Adipocyte (in vitro differentiated cells): ENCODE measurements at regions not wholly inside any gene's neighbourhood (a gene's known extent, or its start where the extent isn't known, plus 50 kb on each side); places are given as distances from the start of the nearest gene placed in this dataset.
"Not testable (repeated sequence)": the region's sequence is repeated elsewhere in the genome, so short reads cannot be mapped to it uniquely, and the experiment has no call there.

Experiments used
- DNase-seq: peaks from one replicate; pipeline ENCODE4 v3.0.0-alpha.2; 2015; ENCODE audit warnings: low read depth
- H3K27me3 ChIP-seq: replicated peaks from 2 replicates; pipeline ENCODE4 v1.7.0; 2013; ENCODE audit warnings: mild to moderate bottlenecking, low read length, moderate library complexity; ENCODE audit not compliant: control insufficient read depth, insufficient read depth
- H3K36me3 ChIP-seq: 2 replicates; pipeline ENCODE4 v1.7.0; 2013; ENCODE audit warnings: low read length, mild to moderate bottlenecking, moderate library complexity; ENCODE audit not compliant: control insufficient read depth, insufficient read depth, severe bottlenecking
- H3K4me1 ChIP-seq: 2 replicates; pipeline ENCODE4 v1.7.0; 2013; ENCODE audit warnings: mild to moderate bottlenecking, low read length, moderate library complexity; ENCODE audit not compliant: control insufficient read depth, insufficient read depth
- H3K4me3 ChIP-seq: 2 replicates; pipeline ENCODE4 v1.7.0; 2013; ENCODE audit warnings: mild to moderate bottlenecking, low read length, moderate library complexity
- H3K9ac ChIP-seq: 2 replicates; pipeline ENCODE4 v1.7.0; 2013; ENCODE audit warnings: mild to moderate bottlenecking, low read length, moderate library complexity
- H3K9me3 ChIP-seq: 2 replicates; pipeline ENCODE4 v1.7.0; 2013; ENCODE audit warnings: mild to moderate bottlenecking, low read length, moderate library complexity; ENCODE audit not compliant: control insufficient read depth

DNA sequence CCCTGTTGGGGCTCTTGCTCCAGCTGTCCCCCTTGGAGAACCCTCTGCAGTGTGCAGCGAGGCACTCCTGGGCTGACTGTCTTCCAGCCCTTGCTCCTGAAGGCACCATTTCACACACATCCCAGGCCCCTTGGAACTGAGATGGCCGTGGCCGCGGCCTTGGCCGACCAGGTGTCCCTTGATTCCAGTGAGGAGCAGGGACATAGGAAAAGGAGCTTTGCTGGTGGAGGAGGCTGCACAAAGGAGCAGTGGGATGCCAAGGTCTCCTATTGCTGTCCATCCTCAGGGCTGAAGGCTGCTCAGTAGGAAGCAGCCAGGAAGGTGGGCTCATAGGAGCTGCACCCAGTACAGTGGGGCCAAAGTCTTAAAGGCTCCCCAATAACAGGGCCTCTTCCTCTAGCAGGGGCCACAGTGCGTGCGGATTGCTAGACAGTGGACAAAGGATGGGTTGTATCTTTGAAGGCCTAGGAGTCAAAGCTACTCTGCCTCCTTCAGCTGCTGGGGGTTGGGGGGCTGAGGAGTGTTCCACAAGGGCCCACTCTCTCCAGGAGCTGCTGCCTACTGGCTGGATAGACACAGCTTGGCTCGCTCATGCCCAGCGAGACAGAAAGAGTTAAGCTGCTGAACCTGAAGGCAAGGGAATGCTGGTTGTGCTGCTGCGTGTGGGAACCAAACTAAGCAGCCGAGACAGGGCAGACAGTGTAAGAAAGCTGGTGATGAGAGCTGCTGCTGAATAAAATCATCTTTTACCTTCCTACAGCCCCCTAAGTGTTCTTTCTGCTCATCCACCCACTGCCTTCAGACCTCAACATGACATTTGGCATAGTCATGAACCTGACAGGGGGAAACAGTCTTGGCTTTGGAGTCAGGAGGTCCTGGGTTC is 891.9 kb upstream of the ZNF722 start:
- no peak overlapping the region for H3K4me3 ChIP-seq
- H3K36me3 ChIP-seq = no peaks in the 10 kb centered on the region
- H3K4me1 ChIP-seq = no peaks in the 10 kb centered on the region
- H3K9ac ChIP-seq = no peak overlapping the region
- peaks cover 30% of the 10 kb centered on the region for H3K9me3 ChIP-seq
- DNase-seq = no peak
- H3K27me3 ChIP-seq = no peaks in the 10 kb centered on the region

DNA sequence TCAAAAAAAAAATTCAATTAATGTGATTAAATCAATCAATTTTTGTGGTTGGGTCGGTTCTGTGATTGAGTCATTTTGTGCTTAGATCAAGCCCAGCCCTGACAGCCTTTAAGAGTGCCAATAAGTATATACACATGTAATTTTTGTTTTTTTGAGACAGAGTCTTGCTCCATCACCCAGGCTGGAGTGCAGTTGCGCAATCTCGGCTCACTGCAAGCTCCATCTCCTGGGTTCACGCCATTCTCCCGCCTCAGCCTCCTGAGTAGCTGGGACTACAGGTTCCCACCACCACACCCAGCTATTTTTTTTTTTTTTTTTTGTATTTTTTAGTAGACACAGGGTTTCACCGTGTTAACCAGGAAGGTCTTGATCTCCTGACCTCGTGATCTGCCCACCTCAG is 887.1 kb upstream of the ZNF722 start:
- H3K4me1 ChIP-seq, H3K27me3 ChIP-seq, H3K9me3 ChIP-seq, H3K36me3 ChIP-seq, DNase-seq, H3K4me3 ChIP-seq, H3K9ac ChIP-seq: not testable (repeated sequence)

- Histone ChIP-seq H3K4me1 (no peaks in the 10 kb centered on the region), H3K9me3 (no peaks in the 10 kb centered on the region), H3K27me3 (no peaks in the 10 kb centered on the region), H3K4me3 (no peak overlapping the region), H3K9ac (no peak overlapping the region), H3K36me3 (no peaks in the 10 kb centered on the region)
- no peak for DNase-seq
Measured at GRCh38 chr7:63112764-63113712, 885.6 kb upstream of the ZNF722 start.

- H3K9me3 ChIP-seq = no peaks in the 10 kb centered on the region
- H3K9ac ChIP-seq = no peak overlapping the region
- no peaks in the 10 kb centered on the region for H3K27me3 ChIP-seq
- no peak overlapping the region for H3K4me3 ChIP-seq
- no peak for DNase-seq
- H3K36me3 ChIP-seq = no peaks in the 10 kb centered on the region
- H3K4me1 ChIP-seq = no peaks in the 10 kb centered on the region
Measured at GRCh38 chr7:63113713-63114285, 884.9 kb upstream of the ZNF722 start.

DNA sequence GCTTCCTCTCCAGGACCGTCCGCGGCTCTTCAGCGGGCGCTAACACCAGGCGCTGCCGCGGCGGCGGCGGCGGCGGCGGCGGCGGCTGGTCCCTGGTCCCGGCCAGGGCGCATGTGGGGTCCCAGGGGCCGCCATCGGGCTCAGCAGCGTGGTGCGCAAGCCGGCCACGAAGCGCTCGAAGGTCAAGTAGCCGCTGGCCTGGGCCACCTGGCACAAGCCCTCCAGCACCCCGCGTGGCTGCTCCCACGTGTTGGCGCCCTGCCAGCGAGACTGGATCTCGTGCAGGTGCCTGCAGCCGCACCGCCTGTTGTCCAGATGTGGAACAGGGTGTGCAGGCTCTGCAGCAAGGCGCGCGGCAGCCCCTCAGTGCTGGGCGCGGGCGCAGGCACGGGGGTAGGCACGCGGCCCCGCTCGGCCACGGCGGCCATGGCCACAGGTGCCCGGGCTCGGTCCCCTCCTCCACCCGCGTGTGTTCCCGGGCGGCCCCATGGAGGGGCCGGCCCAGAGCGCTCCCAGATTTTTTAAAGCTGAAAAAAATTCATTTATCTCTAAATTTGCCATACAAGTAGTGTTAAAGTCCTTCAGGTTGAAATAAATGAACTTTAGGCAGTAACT is 884.2 kb upstream of the ZNF722 start:
- H3K9me3 ChIP-seq = peaks cover 5% of the 10 kb centered on the region
- H3K9ac ChIP-seq = no peak overlapping the region
- H3K4me1 ChIP-seq = no peaks in the 10 kb centered on the region
- H3K4me3 ChIP-seq = no peak overlapping the region
- no peaks in the 10 kb centered on the region for H3K36me3 ChIP-seq
- H3K27me3 ChIP-seq = no peaks in the 10 kb centered on the region
- no peak for DNase-seq
